GM23338 (cell line): ENCODE measurements at regions not wholly inside any gene's neighbourhood (a gene's known extent, or its start where the extent isn't known, plus 50 kb on each side); places are given as distances from the start of the nearest gene placed in this dataset.

Experiments
- ATAC-seq: fragments of 200-7000 bp; cut with Tn5 transposase; 3 replicates; pipeline ENCODE4 v1.9.1; 2020
- DNase-seq: peaks from one replicate; pipeline ENCODE4 v3.0.0-alpha.2; 2015; ENCODE audit warnings: low spot score
- H2AFZ ChIP-seq: fragments of 200-600 bp; sonication (generic); 2 replicates; pipeline ENCODE4 v1.8.0; 2016; ENCODE audit warnings: antibody characterized with exemption, mild to moderate bottlenecking, moderate library complexity
- H3F3A ChIP-seq: fragments of 200-600 bp; sonication (generic); replicated peaks from 2 replicates; pipeline ENCODE4 v1.8.0; 2017; ENCODE audit warnings: antibody characterized with exemption, mixed run types, low read depth
- H3K27ac ChIP-seq: fragments of 200-600 bp; sonication (generic); 2 replicates; pipeline ENCODE4 v1.6.1; 2016; ENCODE audit warnings: low read depth
- H3K27me3 ChIP-seq: fragments of 200-600 bp; sonication (generic); 2 replicates; pipeline ENCODE4 v1.8.0; 2016; ENCODE audit warnings: mild to moderate bottlenecking, mixed run types, moderate library complexity; ENCODE audit not compliant: insufficient read depth
- H3K36me3 ChIP-seq: fragments of 200-600 bp; sonication (generic); 2 replicates; pipeline ENCODE4 v1.8.0; 2016; ENCODE audit warnings: mild to moderate bottlenecking; ENCODE audit not compliant: insufficient read depth
- H3K4me1 ChIP-seq: fragments of 200-600 bp; sonication (generic); 2 replicates; pipeline ENCODE4 v1.8.0; 2016; ENCODE audit warnings: mild to moderate bottlenecking, moderate library complexity; ENCODE audit not compliant: insufficient read depth
- H3K4me2 ChIP-seq: fragments of 200-600 bp; sonication (generic); 2 replicates; pipeline ENCODE4 v1.7.1; 2017; ENCODE audit warnings: mixed run types
- H3K4me3 ChIP-seq: fragments of 200-600 bp; sonication (generic); 2 replicates; pipeline ENCODE4 v1.6.1; 2016; ENCODE audit warnings: mixed run types
- H3K79me2 ChIP-seq: fragments of 200-600 bp; sonication (generic); replicated peaks from 2 replicates; pipeline ENCODE4 v1.8.0; 2017; ENCODE audit warnings: mild to moderate bottlenecking; ENCODE audit not compliant: insufficient read depth
- H3K9me2 ChIP-seq: fragments of 200-600 bp; sonication (generic); 2 replicates; pipeline ENCODE4 v1.8.0; 2017; ENCODE audit not compliant: insufficient read depth
- H4K20me1 ChIP-seq: fragments of 200-600 bp; sonication (generic); replicated peaks from 2 replicates; pipeline ENCODE4 v1.8.0; 2017; ENCODE audit warnings: mild to moderate bottlenecking; ENCODE audit not compliant: insufficient read depth
- H3K27ac Mint-ChIP-seq: 2 replicates; pipeline ENCODE4 v1.8.0; 2020; ENCODE audit warnings: inconsistent platforms, mild to moderate bottlenecking, moderate library complexity, mixed read lengths
- H3K27me3 Mint-ChIP-seq: 3 replicates; pipeline ENCODE4 v1.8.0; 2022; ENCODE audit warnings: low read depth, mild to moderate bottlenecking, moderate library complexity, mixed read lengths, inconsistent platforms; ENCODE audit not compliant: insufficient read depth, poor library complexity
- H3K36me3 Mint-ChIP-seq: 3 replicates; pipeline ENCODE4 v1.8.0; 2021; ENCODE audit warnings: low read depth, mild to moderate bottlenecking, inconsistent platforms, moderate library complexity, mixed read lengths
- H3K4me1 Mint-ChIP-seq: 3 replicates; pipeline ENCODE4 v1.8.0; 2020; ENCODE audit warnings: mild to moderate bottlenecking, inconsistent platforms, mixed read lengths
- H3K4me3 Mint-ChIP-seq: 3 replicates; pipeline ENCODE4 v1.8.0; 2021; ENCODE audit warnings: moderate library complexity, mild to moderate bottlenecking, inconsistent platforms, mixed read lengths
- H3K9me3 Mint-ChIP-seq: 3 replicates; pipeline ENCODE4 v1.8.0; 2020; ENCODE audit warnings: moderate library complexity, mild to moderate bottlenecking, inconsistent platforms, mixed read lengths
- CREB1 ChIP-seq: fragments of 250-450 bp; sonication (Bioruptor Pico); IDR thresholded peaks from 2 replicates; pipeline ENCODE4 v1.5.0; 2020; ENCODE audit warnings: low read depth, mild to moderate bottlenecking, moderate library complexity
- EZH2 ChIP-seq: fragments of 200-600 bp; sonication (generic); IDR thresholded peaks from one replicate; pipeline ENCODE4 v1.8.0; 2017; ENCODE audit warnings: antibody characterized with exemption, mild to moderate bottlenecking, low read depth; ENCODE audit not compliant: unreplicated experiment
- EZH2phosphoT487 ChIP-seq: fragments of 200-600 bp; sonication (generic); IDR thresholded peaks from one replicate; pipeline ENCODE4 v1.8.1; 2018; ENCODE audit warnings: antibody characterized with exemption; ENCODE audit not compliant: unreplicated experiment
- JUNB ChIP-seq: IDR thresholded peaks from one replicate; pipeline ENCODE4 v1.6.1; 2016; ENCODE audit warnings: antibody characterized with exemption; ENCODE audit not compliant: unreplicated experiment
- POLR2AphosphoS5 ChIP-seq: IDR thresholded peaks from 2 replicates; pipeline ENCODE4 v1.6.1; 2016; ENCODE audit warnings: antibody characterized with exemption, low read depth
- ZNF114 ChIP-seq: fragments of 250-450 bp; sonication (Bioruptor Pico); IDR thresholded peaks from 2 replicates; pipeline ENCODE4 v1.5.0; 2020; ENCODE audit warnings: mild to moderate bottlenecking, moderate library complexity
- ZNF331 ChIP-seq: fragments of 250-450 bp; sonication (Bioruptor Pico); IDR thresholded peaks from 2 replicates; pipeline ENCODE4 v1.5.0; 2020; ENCODE audit warnings: low read depth, mild to moderate bottlenecking, moderate library complexity
- TF ChIP-seq, protein P1 (sequence below): IDR thresholded peaks from one replicate; pipeline ENCODE4 v1.6.1; 2018; ENCODE audit warnings: antibody characterized with exemption; ENCODE audit not compliant: unreplicated experiment
- TF ChIP-seq, protein P2 (sequence below): IDR thresholded peaks from 2 replicates; pipeline ENCODE4 v1.6.1; 2016; ENCODE audit warnings: antibody characterized with exemption
- TF ChIP-seq, protein P3 (sequence below): fragments of 250-450 bp; sonication (Bioruptor Pico); IDR thresholded peaks from 2 replicates; pipeline ENCODE4 v1.5.0; 2020; ENCODE audit warnings: mild to moderate bottlenecking, moderate library complexity

DNA sequence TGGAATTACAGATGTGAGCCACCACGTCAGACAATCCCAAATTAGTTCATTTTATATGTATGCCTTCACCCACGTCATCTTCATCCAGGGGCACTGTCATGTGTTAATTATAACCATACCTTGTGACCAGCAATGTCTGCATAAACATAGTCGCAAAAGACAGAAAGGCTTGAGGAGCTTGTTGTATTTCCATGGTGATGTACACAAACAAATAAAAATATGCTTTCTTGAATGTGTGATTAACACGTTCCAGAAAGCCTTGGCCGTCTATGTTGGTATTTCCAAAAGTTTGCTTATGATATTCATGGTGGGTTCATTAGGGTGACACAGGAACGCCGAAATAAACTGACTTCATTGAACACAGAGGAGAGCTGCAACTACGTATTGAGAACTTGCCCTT is 524.7 kb upstream of the ZNF717 start:
- Mint-ChIP-seq H3K4me1 (peaks cover 22% of the 10 kb centered on the region), H3K27me3 (peaks cover 2% of the 10 kb centered on the region), H3K27ac (no peak overlapping the region), H3K4me3 (no peak overlapping the region), H3K9me3 (no peaks in the 10 kb centered on the region; the same call in 2 of the 3 replicates), H3K36me3 (no peaks in the 10 kb centered on the region)
- TF ChIP-seq, protein P1, sequence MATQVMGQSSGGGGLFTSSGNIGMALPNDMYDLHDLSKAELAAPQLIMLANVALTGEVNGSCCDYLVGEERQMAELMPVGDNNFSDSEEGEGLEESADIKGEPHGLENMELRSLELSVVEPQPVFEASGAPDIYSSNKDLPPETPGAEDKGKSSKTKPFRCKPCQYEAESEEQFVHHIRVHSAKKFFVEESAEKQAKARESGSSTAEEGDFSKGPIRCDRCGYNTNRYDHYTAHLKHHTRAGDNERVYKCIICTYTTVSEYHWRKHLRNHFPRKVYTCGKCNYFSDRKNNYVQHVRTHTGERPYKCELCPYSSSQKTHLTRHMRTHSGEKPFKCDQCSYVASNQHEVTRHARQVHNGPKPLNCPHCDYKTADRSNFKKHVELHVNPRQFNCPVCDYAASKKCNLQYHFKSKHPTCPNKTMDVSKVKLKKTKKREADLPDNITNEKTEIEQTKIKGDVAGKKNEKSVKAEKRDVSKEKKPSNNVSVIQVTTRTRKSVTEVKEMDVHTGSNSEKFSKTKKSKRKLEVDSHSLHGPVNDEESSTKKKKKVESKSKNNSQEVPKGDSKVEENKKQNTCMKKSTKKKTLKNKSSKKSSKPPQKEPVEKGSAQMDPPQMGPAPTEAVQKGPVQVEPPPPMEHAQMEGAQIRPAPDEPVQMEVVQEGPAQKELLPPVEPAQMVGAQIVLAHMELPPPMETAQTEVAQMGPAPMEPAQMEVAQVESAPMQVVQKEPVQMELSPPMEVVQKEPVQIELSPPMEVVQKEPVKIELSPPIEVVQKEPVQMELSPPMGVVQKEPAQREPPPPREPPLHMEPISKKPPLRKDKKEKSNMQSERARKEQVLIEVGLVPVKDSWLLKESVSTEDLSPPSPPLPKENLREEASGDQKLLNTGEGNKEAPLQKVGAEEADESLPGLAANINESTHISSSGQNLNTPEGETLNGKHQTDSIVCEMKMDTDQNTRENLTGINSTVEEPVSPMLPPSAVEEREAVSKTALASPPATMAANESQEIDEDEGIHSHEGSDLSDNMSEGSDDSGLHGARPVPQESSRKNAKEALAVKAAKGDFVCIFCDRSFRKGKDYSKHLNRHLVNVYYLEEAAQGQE = no peak
- no peak for TF ChIP-seq EZH2
- TF ChIP-seq, protein P2, sequence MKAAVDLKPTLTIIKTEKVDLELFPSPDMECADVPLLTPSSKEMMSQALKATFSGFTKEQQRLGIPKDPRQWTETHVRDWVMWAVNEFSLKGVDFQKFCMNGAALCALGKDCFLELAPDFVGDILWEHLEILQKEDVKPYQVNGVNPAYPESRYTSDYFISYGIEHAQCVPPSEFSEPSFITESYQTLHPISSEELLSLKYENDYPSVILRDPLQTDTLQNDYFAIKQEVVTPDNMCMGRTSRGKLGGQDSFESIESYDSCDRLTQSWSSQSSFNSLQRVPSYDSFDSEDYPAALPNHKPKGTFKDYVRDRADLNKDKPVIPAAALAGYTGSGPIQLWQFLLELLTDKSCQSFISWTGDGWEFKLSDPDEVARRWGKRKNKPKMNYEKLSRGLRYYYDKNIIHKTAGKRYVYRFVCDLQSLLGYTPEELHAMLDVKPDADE = no peak
- TF ChIP-seq POLR2AphosphoS5 = no peak
- TF ChIP-seq ZNF114 (CRISPR knock-in tag) = no peak
- TF ChIP-seq JUNB = no peak
- no peak for TF ChIP-seq CREB1 (CRISPR knock-in tag)
- no peak for TF ChIP-seq ZNF331 (CRISPR knock-in tag)
- no peak for TF ChIP-seq EZH2phosphoT487
- Histone ChIP-seq H3K36me3 (no peaks in the 10 kb centered on the region), H3K9me2 (no peaks in the 10 kb centered on the region), H3K4me3 (no peak overlapping the region), H3K27me3 (no peaks in the 10 kb centered on the region), H3F3A (no peaks in the 10 kb centered on the region), H2AFZ (no peak overlapping the region), H4K20me1 (no peaks in the 10 kb centered on the region), H3K4me1 (no peaks in the 10 kb centered on the region), H3K79me2 (no peaks in the 10 kb centered on the region), H3K4me2 (no peak overlapping the region), H3K27ac (no peak overlapping the region)
- DNase-seq (no peak), ATAC-seq (no peak)

DNA sequence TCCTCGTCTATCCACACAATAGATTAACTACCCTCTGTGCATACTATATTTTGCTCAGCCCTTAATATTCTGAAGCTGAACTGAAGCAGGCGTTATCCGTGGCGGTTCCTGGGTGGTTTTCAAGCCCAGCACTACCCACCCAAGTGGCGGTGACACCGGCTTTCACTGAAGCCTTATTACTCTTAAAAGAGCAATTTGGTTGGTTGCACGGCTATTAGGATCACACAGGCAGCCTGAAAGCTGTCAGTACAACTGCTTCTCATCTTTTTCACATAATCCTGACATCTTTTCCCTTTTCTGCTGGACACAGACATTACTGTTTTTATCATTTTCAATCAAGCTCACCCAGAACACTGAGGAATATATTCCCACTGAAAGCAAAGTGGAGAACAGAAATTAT is 525.3 kb upstream of the ZNF717 start:
- Histone ChIP-seq H3K79me2 (no peaks in the 10 kb centered on the region), H3K4me1 (no peaks in the 10 kb centered on the region), H3K27me3 (no peaks in the 10 kb centered on the region), H3K4me3 (no peak overlapping the region), H4K20me1 (no peaks in the 10 kb centered on the region), H3K9me2 (no peaks in the 10 kb centered on the region), H2AFZ (no peak overlapping the region), H3K36me3 (no peaks in the 10 kb centered on the region), H3F3A (no peaks in the 10 kb centered on the region), H3K4me2 (no peak overlapping the region), H3K27ac (no peak overlapping the region)
- Mint-ChIP-seq H3K9me3 (peaks cover 2% of the 10 kb centered on the region), H3K27me3 (peaks cover 2% of the 10 kb centered on the region), H3K4me1 (peaks cover 22% of the 10 kb centered on the region), H3K27ac (peak overlapping the region; percentile 5; the same call in 1 of the 2 replicates), H3K4me3 (no peak overlapping the region), H3K36me3 (peaks cover 1% of the 10 kb centered on the region; the same call in 2 of the 3 replicates)
- ATAC-seq = no peak
- no peak for DNase-seq
- TF ChIP-seq JUNB = no peak
- no peak for TF ChIP-seq CREB1 (CRISPR knock-in tag)
- TF ChIP-seq, protein P3, sequence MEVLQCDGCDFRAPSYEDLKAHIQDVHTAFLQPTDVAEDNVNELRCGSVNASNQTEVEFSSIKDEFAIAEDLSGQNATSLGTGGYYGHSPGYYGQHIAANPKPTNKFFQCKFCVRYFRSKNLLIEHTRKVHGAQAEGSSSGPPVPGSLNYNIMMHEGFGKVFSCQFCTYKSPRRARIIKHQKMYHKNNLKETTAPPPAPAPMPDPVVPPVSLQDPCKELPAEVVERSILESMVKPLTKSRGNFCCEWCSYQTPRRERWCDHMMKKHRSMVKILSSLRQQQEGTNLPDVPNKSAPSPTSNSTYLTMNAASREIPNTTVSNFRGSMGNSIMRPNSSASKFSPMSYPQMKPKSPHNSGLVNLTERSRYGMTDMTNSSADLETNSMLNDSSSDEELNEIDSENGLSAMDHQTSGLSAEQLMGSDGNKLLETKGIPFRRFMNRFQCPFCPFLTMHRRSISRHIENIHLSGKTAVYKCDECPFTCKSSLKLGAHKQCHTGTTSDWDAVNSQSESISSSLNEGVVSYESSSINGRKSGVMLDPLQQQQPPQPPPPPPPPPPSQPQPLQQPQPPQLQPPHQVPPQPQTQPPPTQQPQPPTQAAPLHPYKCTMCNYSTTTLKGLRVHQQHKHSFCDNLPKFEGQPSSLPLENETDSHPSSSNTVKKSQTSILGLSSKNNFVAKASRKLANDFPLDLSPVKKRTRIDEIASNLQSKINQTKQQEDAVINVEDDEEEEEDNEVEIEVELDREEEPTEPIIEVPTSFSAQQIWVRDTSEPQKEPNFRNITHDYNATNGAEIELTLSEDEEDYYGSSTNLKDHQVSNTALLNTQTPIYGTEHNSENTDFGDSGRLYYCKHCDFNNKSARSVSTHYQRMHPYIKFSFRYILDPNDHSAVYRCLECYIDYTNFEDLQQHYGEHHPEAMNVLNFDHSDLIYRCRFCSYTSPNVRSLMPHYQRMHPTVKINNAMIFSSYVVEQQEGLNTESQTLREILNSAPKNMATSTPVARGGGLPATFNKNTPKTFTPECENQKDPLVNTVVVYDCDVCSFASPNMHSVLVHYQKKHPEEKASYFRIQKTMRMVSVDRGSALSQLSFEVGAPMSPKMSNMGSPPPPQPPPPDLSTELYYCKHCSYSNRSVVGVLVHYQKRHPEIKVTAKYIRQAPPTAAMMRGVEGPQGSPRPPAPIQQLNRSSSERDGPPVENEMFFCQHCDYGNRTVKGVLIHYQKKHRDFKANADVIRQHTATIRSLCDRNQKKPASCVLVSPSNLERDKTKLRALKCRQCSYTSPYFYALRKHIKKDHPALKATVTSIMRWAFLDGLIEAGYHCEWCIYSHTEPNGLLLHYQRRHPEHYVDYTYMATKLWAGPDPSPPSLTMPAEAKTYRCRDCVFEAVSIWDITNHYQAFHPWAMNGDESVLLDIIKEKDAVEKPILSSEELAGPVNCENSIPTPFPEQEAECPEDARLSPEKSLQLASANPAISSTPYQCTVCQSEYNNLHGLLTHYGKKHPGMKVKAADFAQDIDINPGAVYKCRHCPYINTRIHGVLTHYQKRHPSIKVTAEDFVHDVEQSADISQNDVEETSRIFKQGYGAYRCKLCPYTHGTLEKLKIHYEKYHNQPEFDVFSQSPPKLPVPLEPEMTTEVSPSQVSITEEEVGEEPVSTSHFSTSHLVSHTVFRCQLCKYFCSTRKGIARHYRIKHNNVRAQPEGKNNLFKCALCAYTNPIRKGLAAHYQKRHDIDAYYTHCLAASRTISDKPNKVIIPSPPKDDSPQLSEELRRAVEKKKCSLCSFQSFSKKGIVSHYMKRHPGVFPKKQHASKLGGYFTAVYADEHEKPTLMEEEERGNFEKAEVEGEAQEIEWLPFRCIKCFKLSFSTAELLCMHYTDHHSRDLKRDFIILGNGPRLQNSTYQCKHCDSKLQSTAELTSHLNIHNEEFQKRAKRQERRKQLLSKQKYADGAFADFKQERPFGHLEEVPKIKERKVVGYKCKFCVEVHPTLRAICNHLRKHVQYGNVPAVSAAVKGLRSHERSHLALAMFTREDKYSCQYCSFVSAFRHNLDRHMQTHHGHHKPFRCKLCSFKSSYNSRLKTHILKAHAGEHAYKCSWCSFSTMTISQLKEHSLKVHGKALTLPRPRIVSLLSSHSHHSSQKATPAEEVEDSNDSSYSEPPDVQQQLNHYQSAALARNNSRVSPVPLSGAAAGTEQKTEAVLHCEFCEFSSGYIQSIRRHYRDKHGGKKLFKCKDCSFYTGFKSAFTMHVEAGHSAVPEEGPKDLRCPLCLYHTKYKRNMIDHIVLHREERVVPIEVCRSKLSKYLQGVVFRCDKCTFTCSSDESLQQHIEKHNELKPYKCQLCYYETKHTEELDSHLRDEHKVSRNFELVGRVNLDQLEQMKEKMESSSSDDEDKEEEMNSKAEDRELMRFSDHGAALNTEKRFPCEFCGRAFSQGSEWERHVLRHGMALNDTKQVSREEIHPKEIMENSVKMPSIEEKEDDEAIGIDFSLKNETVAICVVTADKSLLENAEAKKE (CRISPR knock-in tag) = no peak
- no peak for TF ChIP-seq POLR2AphosphoS5
